HEK293T (cell line): ENCODE measurements at regions not wholly inside any gene's neighbourhood (a gene's known extent, or its start where the extent isn't known, plus 50 kb on each side); places are given as distances from the start of the nearest gene placed in this dataset.

Experiments used
- NFRKB ChIP-seq: fragments of 450-650 bp; IDR thresholded peaks from 2 replicates; pipeline ENCODE4 v1.6.1; 2016; ENCODE audit warnings: mild to moderate bottlenecking, moderate library complexity
- SUZ12 ChIP-seq: fragments of 450-650 bp; IDR thresholded peaks from 2 replicates; pipeline ENCODE4 v1.6.1; 2016; ENCODE audit warnings: mild to moderate bottlenecking
- ZNF384 ChIP-seq: fragments of 450-650 bp; IDR thresholded peaks from 2 replicates; pipeline ENCODE4 v1.6.1; 2016

DNA sequence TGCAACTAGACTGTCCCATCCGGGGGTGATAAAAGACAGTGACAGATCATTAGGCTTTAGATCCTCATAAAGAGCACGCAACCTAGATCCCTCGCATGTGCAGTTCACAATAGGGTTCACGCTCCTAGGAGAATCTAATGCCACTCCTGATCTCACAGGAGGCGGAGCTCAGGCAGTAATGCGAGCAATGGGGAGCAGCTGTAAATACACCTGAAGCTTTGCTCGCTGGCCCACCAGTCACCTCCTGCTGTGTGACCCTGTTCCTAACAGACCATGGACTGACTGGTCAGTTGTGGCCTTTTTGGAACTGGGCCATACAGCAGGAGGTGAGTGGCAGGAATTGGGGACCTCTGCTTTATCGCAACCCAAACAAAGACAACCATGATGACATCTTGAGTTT lies 173.2 kb downstream of the DLEU7 start:
- TF ChIP-seq SUZ12 (no peak), NFRKB (no peak), ZNF384 (no peak)
